ENCODE measurements at regions not wholly inside any gene's neighbourhood (a gene's known extent, or its start where the extent isn't known, plus 50 kb on each side); places are given as distances from the start of the nearest gene placed in this dataset.

- Histone ChIP-seq H2AFZ (ENCODE audit: low read length) (no peak overlapping the region), H3K4me1 (ENCODE audit: insufficient read depth, low read length) (no peaks in the 10 kb centered on the region), H3K9ac (ENCODE audit: low read length) (no peak overlapping the region), H3K79me2 (ENCODE audit: low read length) (no peaks in the 10 kb centered on the region), H3F3A (ENCODE audit: low read length, unreplicated experiment) (no peaks in the 10 kb centered on the region), H4K20me1 (ENCODE audit: low read length) (no peaks in the 10 kb centered on the region), H3K4me3 (ENCODE audit: low read length) (no peak overlapping the region), H3K27ac (ENCODE audit: low read length) (no peak overlapping the region), H3K9me3 (ENCODE audit: low read length) (no peaks in the 10 kb centered on the region), H3K36me3 (ENCODE audit: low read depth, low read length) (no peaks in the 10 kb centered on the region), H3K9me2 (replicated peaks; ENCODE audit: low read length) (no peaks in the 10 kb centered on the region), H3K4me2 (ENCODE audit: low read length) (no peak overlapping the region), H3K27me3 (ENCODE audit: low read length) (peaks cover 74% of the 10 kb centered on the region)
- ChIA-PET CTCF (no interaction called here), POLR2A (ENCODE audit: unreplicated experiment) (no interaction called here)
- intact Hi-C loops (cut with micrococcal nuclease): no loop called here
- TF ChIP-seq EZH2phosphoT487 (IDR thresholded peaks at IDR 0.05; ENCODE audit: borderline replicate concordance, low read length): no peak
- no peak for TF ChIP-seq EZH2 (IDR thresholded peaks at IDR 0.05; ENCODE audit: low read length, unreplicated experiment)
- no peak for TF ChIP-seq CTCF (conservative IDR thresholded peaks at IDR 0.05; ENCODE audit: low read depth, low read length)
- ATAC-seq (no peak), DNase-seq (no peak)
- no TSS peak for BruUV-seq (replicated peaks)
Observed at GRCh38 chr17:74009056-74009625, 194.3 kb upstream of the RPL38 start.

- Histone ChIP-seq H3F3A (ENCODE audit: low read length, unreplicated experiment) (no peaks in the 10 kb centered on the region), H3K79me2 (ENCODE audit: low read length) (no peaks in the 10 kb centered on the region), H3K27me3 (ENCODE audit: low read length) (peaks cover 75% of the 10 kb centered on the region), H3K4me3 (ENCODE audit: low read length) (no peak overlapping the region), H3K36me3 (ENCODE audit: low read depth, low read length) (no peaks in the 10 kb centered on the region), H3K4me1 (ENCODE audit: insufficient read depth, low read length) (no peaks in the 10 kb centered on the region), H2AFZ (ENCODE audit: low read length) (no peak overlapping the region), H3K4me2 (ENCODE audit: low read length) (no peak overlapping the region), H3K9me2 (replicated peaks; ENCODE audit: low read length) (no peaks in the 10 kb centered on the region), H3K9me3 (ENCODE audit: low read length) (no peaks in the 10 kb centered on the region), H3K27ac (ENCODE audit: low read length) (no peak overlapping the region), H4K20me1 (ENCODE audit: low read length) (no peaks in the 10 kb centered on the region), H3K9ac (ENCODE audit: low read length) (no peak overlapping the region)
- POLR2A ChIA-PET (ENCODE audit: unreplicated experiment): interaction anchor here (0.6 kb wide), 1 partner anchor 1418 kb away, joined by 3 read pairs; no protein-coding TSS in a partner anchor
- DNase-seq (no peak), ATAC-seq (no peak)
- intact Hi-C loops (cut with micrococcal nuclease): no loop called here
- no TSS peak for BruUV-seq (replicated peaks)
- TF ChIP-seq CTCF (conservative IDR thresholded peaks at IDR 0.05; ENCODE audit: low read depth, low read length): no peak
- TF ChIP-seq EZH2 (IDR thresholded peaks at IDR 0.05; ENCODE audit: low read length, unreplicated experiment): no peak
- no peak for TF ChIP-seq EZH2phosphoT487 (IDR thresholded peaks at IDR 0.05; ENCODE audit: borderline replicate concordance, low read length)
- CTCF ChIA-PET: no interaction called here
Observed at GRCh38 chr17:74010903-74011302, 192.6 kb upstream of the RPL38 start.

GRCh38 chr17:74011966-74012365 is 191.5 kb upstream of the RPL38 start:
- TF ChIP-seq CTCF (conservative IDR thresholded peaks at IDR 0.05; ENCODE audit: low read depth, low read length) (no peak), EZH2 (IDR thresholded peaks at IDR 0.05; ENCODE audit: low read length, unreplicated experiment) (no peak), EZH2phosphoT487 (IDR thresholded peaks at IDR 0.05; ENCODE audit: borderline replicate concordance, low read length) (no peak)
- Histone ChIP-seq H3K4me2 (ENCODE audit: low read length) (no peak overlapping the region), H3K9me3 (ENCODE audit: low read length) (no peaks in the 10 kb centered on the region), H3K4me1 (ENCODE audit: insufficient read depth, low read length) (no peaks in the 10 kb centered on the region), H3K27me3 (ENCODE audit: low read length) (peaks cover 76% of the 10 kb centered on the region), H3K36me3 (ENCODE audit: low read depth, low read length) (no peaks in the 10 kb centered on the region), H3K27ac (ENCODE audit: low read length) (no peak overlapping the region), H4K20me1 (ENCODE audit: low read length) (no peaks in the 10 kb centered on the region), H3K4me3 (ENCODE audit: low read length) (no peak overlapping the region), H3K9me2 (replicated peaks; ENCODE audit: low read length) (no peaks in the 10 kb centered on the region), H3F3A (ENCODE audit: low read length, unreplicated experiment) (no peaks in the 10 kb centered on the region), H3K9ac (ENCODE audit: low read length) (no peak overlapping the region), H3K79me2 (ENCODE audit: low read length) (no peaks in the 10 kb centered on the region), H2AFZ (ENCODE audit: low read length) (no peak overlapping the region)
- intact Hi-C loops (cut with micrococcal nuclease): no loop called here
- no peak for ATAC-seq
- ChIA-PET POLR2A (ENCODE audit: unreplicated experiment) (no interaction called here), CTCF (no interaction called here)
- BruUV-seq (replicated peaks): no TSS peak
- DNase-seq: no peak

Data from PC-3 (cell line).